ENCODE measurements at regions not wholly inside any gene's neighbourhood (a gene's known extent, or its start where the extent isn't known, plus 50 kb on each side); places are given as distances from the start of the nearest gene placed in this dataset.

GRCh38 chr2:3117650-3118216, 259.9 kb downstream of the EIPR1 start:
- WGBS, 2 experiments (ENCODE audit: insufficient coverage in 1 of 2, insufficient read length in 1 of 2), result 77 to 81% methylated on average over 4 to 7 of the region's 7 CpGs
- Histone ChIP-seq H3K9ac (ENCODE audit: extremely low read depth, low read length, poor library complexity, severe bottlenecking) (no peak overlapping the region), H3K4me3 (ENCODE audit: low read length) (no peak overlapping the region), H3K27me3 (ENCODE audit: control insufficient read depth, insufficient read depth, low read length, poor library complexity, severe bottlenecking) (no peaks in the 10 kb centered on the region), H3K4me1 (ENCODE audit: control insufficient read depth, insufficient read depth, low read length) (no peaks in the 10 kb centered on the region), H3K9me3 (ENCODE audit: control insufficient read depth, low read length) (no peaks in the 10 kb centered on the region), H3K27ac (ENCODE audit: low read depth, low read length) (no peak overlapping the region), H3K36me3 (ENCODE audit: control insufficient read depth, insufficient read depth, low read length) (no peaks in the 10 kb centered on the region)
- peak; percentile 68 for DNase-seq
- H3K4me3 Mint-ChIP-seq, result no peak overlapping the region
- H3K9me3 Mint-ChIP-seq, result peaks cover 4% of the 10 kb centered on the region
- no peaks in the 10 kb centered on the region for H3K36me3 Mint-ChIP-seq (ENCODE audit: low read depth)
- peaks cover 15% of the 10 kb centered on the region for H3K4me1 Mint-ChIP-seq
- no peaks in the 10 kb centered on the region for H3K27me3 Mint-ChIP-seq (ENCODE audit: insufficient read depth)
- TF ChIP-seq CTCF (conservative IDR thresholded peaks at IDR 0.05), result no peak
- no peak overlapping the region for H3K27ac Mint-ChIP-seq

- no peak for TF ChIP-seq CTCF (conservative IDR thresholded peaks at IDR 0.05)
- H3K4me3 Mint-ChIP-seq, result no peak overlapping the region
- Histone ChIP-seq H3K9me3 (ENCODE audit: control insufficient read depth, low read length) (no peaks in the 10 kb centered on the region), H3K9ac (ENCODE audit: extremely low read depth, low read length, poor library complexity, severe bottlenecking) (no peak overlapping the region), H3K4me3 (ENCODE audit: low read length) (no peak overlapping the region), H3K36me3 (ENCODE audit: control insufficient read depth, insufficient read depth, low read length) (no peaks in the 10 kb centered on the region), H3K27ac (ENCODE audit: low read depth, low read length) (no peak overlapping the region), H3K4me1 (ENCODE audit: control insufficient read depth, insufficient read depth, low read length) (no peaks in the 10 kb centered on the region), H3K27me3 (ENCODE audit: control insufficient read depth, insufficient read depth, low read length, poor library complexity, severe bottlenecking) (no peaks in the 10 kb centered on the region)
- no peak for DNase-seq
- WGBS, 2 experiments (ENCODE audit: insufficient coverage in 1 of 2, insufficient read length in 1 of 2), result 93 to 98% methylated on average over 5 to 14 of the region's 14 CpGs
- H3K27me3 Mint-ChIP-seq (ENCODE audit: insufficient read depth), result no peaks in the 10 kb centered on the region
- no peak overlapping the region for H3K27ac Mint-ChIP-seq
- H3K36me3 Mint-ChIP-seq (ENCODE audit: low read depth), result no peaks in the 10 kb centered on the region
- peaks cover 20% of the 10 kb centered on the region for H3K4me1 Mint-ChIP-seq
- H3K9me3 Mint-ChIP-seq, result peaks cover 2% of the 10 kb centered on the region
Measured at GRCh38 chr2:3116371-3116770, 261.2 kb downstream of the EIPR1 start.

GRCh38 chr2:3115301-3116042, 262.1 kb downstream of the EIPR1 start:
- Histone ChIP-seq H3K9me3 (ENCODE audit: control insufficient read depth, low read length) (no peaks in the 10 kb centered on the region), H3K27ac (ENCODE audit: low read depth, low read length) (no peak overlapping the region), H3K4me3 (ENCODE audit: low read length) (no peak overlapping the region), H3K36me3 (ENCODE audit: control insufficient read depth, insufficient read depth, low read length) (no peaks in the 10 kb centered on the region), H3K9ac (ENCODE audit: extremely low read depth, low read length, poor library complexity, severe bottlenecking) (no peak overlapping the region), H3K27me3 (ENCODE audit: control insufficient read depth, insufficient read depth, low read length, poor library complexity, severe bottlenecking) (no peaks in the 10 kb centered on the region), H3K4me1 (ENCODE audit: control insufficient read depth, insufficient read depth, low read length) (no peaks in the 10 kb centered on the region)
- Mint-ChIP-seq H3K4me1 (peaks cover 20% of the 10 kb centered on the region), H3K4me3 (no peak overlapping the region), H3K9me3 (peaks cover 2% of the 10 kb centered on the region), H3K27me3 (ENCODE audit: insufficient read depth) (no peaks in the 10 kb centered on the region), H3K36me3 (ENCODE audit: low read depth) (no peaks in the 10 kb centered on the region), H3K27ac (no peak overlapping the region)
- no peak for DNase-seq
- no peak for TF ChIP-seq CTCF (conservative IDR thresholded peaks at IDR 0.05)
- WGBS, 2 experiments (ENCODE audit: insufficient coverage in 1 of 2, insufficient read length in 1 of 2), result 87 to 94% methylated on average over 3 to 12 of the region's 13 CpGs
